ENCODE measurements at regions not wholly inside any gene's neighbourhood (a gene's known extent, or its start where the extent isn't known, plus 50 kb on each side); places are given as distances from the start of the nearest gene placed in this dataset.
A peak's percentile ranks its signal among the peaks of the same experiment; 100 is the strongest.

GRCh38 chr6:84304881-84305280, 77.4 kb upstream of the CEP162 start:
- H2AK5ac ChIP-seq (ENCODE audit: low read depth, low read length) = no peak overlapping the region
- no peak overlapping the region for H3K18ac ChIP-seq (ENCODE audit: extremely low read depth, low read length)
- no peak overlapping the region for H3K4me3 ChIP-seq (ENCODE audit: extremely low read depth in 1 of 4, insufficient read depth in 2 of 4, low read depth in 3 of 4, low read length in 4 of 4)
- WGBS, 2 experiments (ENCODE audit: extremely low coverage in 1 of 2, insufficient coverage in 1 of 2, insufficient read length in 1 of 2, insufficient replicate concordance in 2 of 2, low coverage in 1 of 2, low lambda C conversion rate in 2 of 2, missing lambda C conversion rate in 1 of 2) = 85% methylated on average over 3 of the region's 3 CpGs; no CpG with 5 or more reads in 1 of the 2 experiments
- H3K4me1 ChIP-seq (replicated peaks in 1 of 4; ENCODE audit: control insufficient read depth in 3 of 4, insufficient read depth in 4 of 4, low read length in 3 of 4) = no peaks in the 10 kb centered on the region
- H3K27ac ChIP-seq (ENCODE audit: low read depth, low read length) = no peak overlapping the region
- H2BK12ac ChIP-seq (ENCODE audit: low read depth, low read length) = no peak overlapping the region
- peak overlapping the region; percentile 14 for H3K56ac ChIP-seq (replicated peaks; ENCODE audit: insufficient read length, low read depth, low read length)
- no peaks in the 10 kb centered on the region for H4K20me1 ChIP-seq (replicated peaks in 1 of 2; ENCODE audit: control insufficient read depth in 1 of 2, insufficient read depth in 2 of 2, low read length in 2 of 2)
- H3K79me1 ChIP-seq (ENCODE audit: low read depth, low read length) = no peaks in the 10 kb centered on the region
- no peaks in the 10 kb centered on the region for H3K27me3 ChIP-seq (replicated peaks in 1 of 4; ENCODE audit: control insufficient read depth in 3 of 4, extremely low read depth in 1 of 4, insufficient read depth in 3 of 4, low read length in 3 of 4)
- H3K4ac ChIP-seq (replicated peaks; ENCODE audit: insufficient read length, low read depth, low read length) = no peak overlapping the region
- FAIRE-seq (no peak), DNase-seq (ENCODE audit: low read depth in 1 of 2, low spot score in 2 of 2) (no peak)
- CTCF ChIA-PET (ENCODE audit: partially characterized antibody) = no interaction called here
- no peak overlapping the region for H4K5ac ChIP-seq (ENCODE audit: insufficient read length, low read depth, low read length)
- H2BK20ac ChIP-seq (ENCODE audit: low read length) = no peak overlapping the region
- TF ChIP-seq JUND (IDR thresholded peaks at IDR 0.05; ENCODE audit: low read length) = no peak
- no peak for TF ChIP-seq RAD21 (IDR thresholded peaks at IDR 0.05 in 1 of 2, conservative IDR thresholded peaks at IDR 0.05 in 1 of 2; ENCODE audit: low read depth in 2 of 2, low read length in 2 of 2)
- TF ChIP-seq GTF2F1 (IDR thresholded peaks at IDR 0.05; ENCODE audit: borderline replicate concordance, low read depth, low read length) = no peak
- no peaks in the 10 kb centered on the region for H3K79me2 ChIP-seq (ENCODE audit: control insufficient read depth in 1 of 2, insufficient read depth in 2 of 2, low read length in 2 of 2)
- no peak overlapping the region for H4K91ac ChIP-seq (replicated peaks; ENCODE audit: insufficient read length, low read length)
- H2BK15ac ChIP-seq (ENCODE audit: low read length) = no peak overlapping the region
- H3K23me2 ChIP-seq (ENCODE audit: low read depth, low read length) = no peaks in the 10 kb centered on the region
- H3K9ac ChIP-seq (replicated peaks in 1 of 4; ENCODE audit: extremely low read depth in 1 of 4, low read depth in 3 of 4, low read length in 3 of 4) = no peak overlapping the region
- no peak overlapping the region for H3K14ac ChIP-seq (ENCODE audit: insufficient read length)
- POLR2A ChIA-PET (ENCODE audit: partially characterized antibody) = no interaction called here
- H2AFZ ChIP-seq (ENCODE audit: low read length) = no peak overlapping the region
- H3K9me3 ChIP-seq (ENCODE audit: insufficient read depth in 2 of 2, low read depth in 1 of 2, low read length in 1 of 2) = no peaks in the 10 kb centered on the region
- H3K4me2 ChIP-seq (ENCODE audit: insufficient read depth in 1 of 2, low read depth in 2 of 2, low read length in 2 of 2) = no peak overlapping the region
- H4K8ac ChIP-seq (ENCODE audit: extremely low read depth, insufficient read depth, low read length) = no peak overlapping the region
- no peaks in the 10 kb centered on the region for H3K36me3 ChIP-seq (ENCODE audit: control insufficient read depth in 2 of 4, insufficient read depth in 4 of 4, low read length in 3 of 4)
- no peak overlapping the region for H2BK5ac ChIP-seq (ENCODE audit: low read depth, low read length)
- H3K23ac ChIP-seq (ENCODE audit: insufficient read length) = no peak overlapping the region
- no peak overlapping the region for H2BK120ac ChIP-seq (replicated peaks; ENCODE audit: low read depth, low read length)

Data from H1 (cell line).